HEK293T (cell line): ENCODE measurements at regions not wholly inside any gene's neighbourhood (a gene's known extent, or its start where the extent isn't known, plus 50 kb on each side); places are given as distances from the start of the nearest gene placed in this dataset.

ENCODE experiments used
- CTCF ChIA-PET: fragments of 350-600 bp; formaldehyde crosslinking; extraction: SDS; loops from one replicate; lab custom pipeline; 2021; ENCODE audit warnings: antibody characterized with exemption, inconsistent platforms; lab: Yijun Ruan, JAX
- POLR2A ChIA-PET: fragments of 350-600 bp; formaldehyde crosslinking; extraction: SDS; loops from one replicate; lab custom pipeline; 2020; ENCODE audit warnings: antibody characterized with exemption, inconsistent platforms; lab: Yijun Ruan, JAX
- DNase-seq: peaks from one replicate; pipeline ENCODE4 v3.0.0; 2012; ENCODE audit warnings: mixed read lengths; ENCODE audit errors: extremely low spot score
- ARNT ChIP-seq: fragments of 450-650 bp; IDR thresholded peaks from 2 replicates; pipeline ENCODE4 v1.6.1; 2017; ENCODE audit warnings: mild to moderate bottlenecking
- BHLHE40 ChIP-seq: fragments of 450-650 bp; IDR thresholded peaks from 2 replicates; pipeline ENCODE4 v1.6.1; 2016; ENCODE audit warnings: mild to moderate bottlenecking, moderate library complexity, borderline replicate concordance
- CTBP1 ChIP-seq: fragments of 450-650 bp; IDR thresholded peaks from 2 replicates; pipeline ENCODE4 v1.6.1; 2016; ENCODE audit warnings: borderline replicate concordance
- ELF4 ChIP-seq: fragments of 450-650 bp; IDR thresholded peaks from 2 replicates; pipeline ENCODE4 v1.6.1; 2017; ENCODE audit warnings: antibody characterized with exemption
- FOXA1 ChIP-seq: fragments of 450-650 bp; IDR thresholded peaks from 2 replicates; pipeline ENCODE4 v1.6.1; 2016; ENCODE audit warnings: mild to moderate bottlenecking
- FOXK2 ChIP-seq: fragments of 450-650 bp; IDR thresholded peaks from 2 replicates; pipeline ENCODE4 v1.6.1; 2016; ENCODE audit warnings: mild to moderate bottlenecking
- FOXM1 ChIP-seq: fragments of 450-650 bp; IDR thresholded peaks from 2 replicates; pipeline ENCODE4 v1.6.1; 2017; ENCODE audit warnings: mild to moderate bottlenecking, borderline replicate concordance
- HDGF ChIP-seq: fragments of 450-650 bp; IDR thresholded peaks from 2 replicates; pipeline ENCODE4 v1.6.1; 2017; ENCODE audit warnings: antibody characterized with exemption, borderline replicate concordance
- L3MBTL2 ChIP-seq: fragments of 450-650 bp; conservative IDR thresholded peaks from 2 replicates; pipeline ENCODE4 v1.6.1; 2016; ENCODE audit warnings: mild to moderate bottlenecking
- LEF1 ChIP-seq: fragments of 450-650 bp; IDR thresholded peaks from 2 replicates; pipeline ENCODE4 v1.6.1; 2017; ENCODE audit warnings: mild to moderate bottlenecking, borderline replicate concordance
- NFRKB ChIP-seq: fragments of 450-650 bp; IDR thresholded peaks from 2 replicates; pipeline ENCODE4 v1.6.1; 2016; ENCODE audit warnings: mild to moderate bottlenecking, moderate library complexity
- PKNOX1 ChIP-seq: fragments of 450-650 bp; IDR thresholded peaks from 2 replicates; pipeline ENCODE4 v1.6.1; 2016
- SP1 ChIP-seq: fragments of 450-650 bp; IDR thresholded peaks from 2 replicates; pipeline ENCODE4 v1.6.1; 2017
- SUZ12 ChIP-seq: fragments of 450-650 bp; IDR thresholded peaks from 2 replicates; pipeline ENCODE4 v1.6.1; 2016; ENCODE audit warnings: mild to moderate bottlenecking
- TARDBP ChIP-seq: fragments of 450-650 bp; IDR thresholded peaks from 2 replicates; pipeline ENCODE4 v1.6.1; 2016
- ZNF384 ChIP-seq: fragments of 450-650 bp; IDR thresholded peaks from 2 replicates; pipeline ENCODE4 v1.6.1; 2016

- ChIA-PET CTCF (interaction anchor here (0.6 to 1.0 kb wide), 5 partner anchors 19 to 1469 kb away, joined by 3 to 4 read pairs (median 3); no protein-coding TSS in a partner anchor), POLR2A (no interaction called here)
- no peak for TF ChIP-seq BHLHE40
- TF ChIP-seq ZNF384: no peak
- no peak for TF ChIP-seq ARNT
- TF ChIP-seq CTBP1: no peak
- no peak for TF ChIP-seq FOXM1
- TF ChIP-seq HDGF: no peak
- TF ChIP-seq SUZ12: no peak
- DNase-seq: peak; percentile 53
Observed at GRCh38 chr20:5402903-5403531, 86.3 kb upstream of the PROKR2 start.

GRCh38 chr20:5401277-5401875 lies 84.6 kb upstream of the PROKR2 start:
- CTCF ChIA-PET: interaction anchor here (1.2 kb wide), 1 partner anchor 47 kb away, joined by 3 read pairs; no protein-coding TSS in a partner anchor
- TF ChIP-seq FOXA1 (no peak), CTBP1 (no peak), LEF1 (no peak), ZNF384 (no peak), ARNT (no peak), HDGF (no peak), SP1 (no peak), PKNOX1 (no peak), SUZ12 (no peak), NFRKB (no peak), BHLHE40 (no peak), TARDBP (no peak), ELF4 (no peak), L3MBTL2 (no peak), FOXK2 (no peak)
- DNase-seq: no peak

GRCh38 chr20:5400164-5400762 lies 83.5 kb upstream of the PROKR2 start:
- ChIA-PET POLR2A (no interaction called here), CTCF (interaction anchor here (0.6 to 1.2 kb wide), 2 partner anchors 28 to 48 kb away, joined by 3 read pairs; no protein-coding TSS in a partner anchor)
- no peak for DNase-seq
- TF ChIP-seq PKNOX1 (no peak), SP1 (no peak), FOXK2 (no peak), SUZ12 (no peak), NFRKB (no peak), TARDBP (no peak), CTBP1 (no peak), ZNF384 (no peak), FOXM1 (no peak), ELF4 (no peak), BHLHE40 (no peak), ARNT (no peak), HDGF (no peak), LEF1 (no peak), L3MBTL2 (no peak), FOXA1 (no peak)

More at GRCh38 chr20:5401277-5401875, 84.6 kb upstream of the PROKR2 start:
- POLR2A ChIA-PET: no interaction called here

GRCh38 chr20:5397393-5397792 lies 80.6 kb upstream of the PROKR2 start:
- ChIA-PET CTCF (no interaction called here), POLR2A (no interaction called here)
- TF ChIP-seq TARDBP: no peak
- no peak for DNase-seq

- DNase-seq: no peak
- ChIA-PET CTCF (no interaction called here), POLR2A (no interaction called here)
- TF ChIP-seq FOXA1: no peak
- no peak for TF ChIP-seq NFRKB
- no peak for TF ChIP-seq TARDBP
- TF ChIP-seq SP1: no peak
- no peak for TF ChIP-seq FOXK2
- TF ChIP-seq BHLHE40: no peak
- TF ChIP-seq PKNOX1: no peak
- no peak for TF ChIP-seq HDGF
- no peak for TF ChIP-seq ARNT
- TF ChIP-seq SUZ12: no peak
- no peak for TF ChIP-seq CTBP1
- no peak for TF ChIP-seq ELF4
- no peak for TF ChIP-seq LEF1
- no peak for TF ChIP-seq FOXM1
- no peak for TF ChIP-seq ZNF384
- no peak for TF ChIP-seq L3MBTL2
Observed at GRCh38 chr20:5395932-5396727, 79.4 kb upstream of the PROKR2 start.
